ENCODE measurements at regions not wholly inside any gene's neighbourhood (a gene's known extent, or its start where the extent isn't known, plus 50 kb on each side); places are given as distances from the start of the nearest gene placed in this dataset.

GRCh38 chr11:121692236-121692635, 239.5 kb upstream of the SORL1-AS1 start:
- no peak for DNase-seq (ENCODE audit: low spot score)
- TF ChIP-seq, protein P1, sequence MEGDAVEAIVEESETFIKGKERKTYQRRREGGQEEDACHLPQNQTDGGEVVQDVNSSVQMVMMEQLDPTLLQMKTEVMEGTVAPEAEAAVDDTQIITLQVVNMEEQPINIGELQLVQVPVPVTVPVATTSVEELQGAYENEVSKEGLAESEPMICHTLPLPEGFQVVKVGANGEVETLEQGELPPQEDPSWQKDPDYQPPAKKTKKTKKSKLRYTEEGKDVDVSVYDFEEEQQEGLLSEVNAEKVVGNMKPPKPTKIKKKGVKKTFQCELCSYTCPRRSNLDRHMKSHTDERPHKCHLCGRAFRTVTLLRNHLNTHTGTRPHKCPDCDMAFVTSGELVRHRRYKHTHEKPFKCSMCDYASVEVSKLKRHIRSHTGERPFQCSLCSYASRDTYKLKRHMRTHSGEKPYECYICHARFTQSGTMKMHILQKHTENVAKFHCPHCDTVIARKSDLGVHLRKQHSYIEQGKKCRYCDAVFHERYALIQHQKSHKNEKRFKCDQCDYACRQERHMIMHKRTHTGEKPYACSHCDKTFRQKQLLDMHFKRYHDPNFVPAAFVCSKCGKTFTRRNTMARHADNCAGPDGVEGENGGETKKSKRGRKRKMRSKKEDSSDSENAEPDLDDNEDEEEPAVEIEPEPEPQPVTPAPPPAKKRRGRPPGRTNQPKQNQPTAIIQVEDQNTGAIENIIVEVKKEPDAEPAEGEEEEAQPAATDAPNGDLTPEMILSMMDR (IDR thresholded peaks at IDR 0.05; ENCODE audit: extremely low read depth, missing control alignments) = no peak

DNA sequence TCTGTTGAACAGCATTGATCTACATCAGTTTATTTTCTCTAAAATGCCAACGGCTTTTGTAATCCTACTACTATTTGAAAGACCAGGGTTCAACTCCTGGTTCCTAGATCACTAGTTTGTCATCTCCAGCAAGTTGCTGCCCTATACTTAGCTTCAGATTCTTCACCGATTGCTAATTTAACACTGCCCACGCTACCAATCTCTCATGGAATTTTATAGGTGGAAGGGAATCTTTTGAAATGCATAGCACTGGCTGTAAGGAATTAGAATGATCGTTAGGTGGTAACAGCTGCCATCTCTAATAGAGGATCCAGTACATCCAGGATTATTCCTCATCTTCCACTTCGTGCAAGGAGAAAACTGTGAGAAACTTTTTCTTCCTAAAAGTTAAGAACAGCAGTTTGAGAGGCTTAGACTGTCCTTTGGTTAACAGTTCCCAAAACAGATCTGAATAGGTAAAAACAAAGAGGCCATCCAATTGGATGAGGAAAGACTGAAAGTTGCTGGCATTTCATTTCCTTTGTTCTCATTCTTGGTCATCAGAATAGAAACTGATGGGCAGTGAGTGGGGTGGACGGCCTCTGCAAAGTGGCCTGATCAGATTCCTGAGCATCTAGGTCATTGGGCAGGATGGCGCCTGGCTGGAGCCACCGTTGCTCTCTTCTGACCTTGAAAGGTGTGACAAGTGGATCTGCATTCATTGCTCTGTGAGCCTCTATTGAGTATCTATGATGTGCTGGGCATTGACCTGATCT, 236.3 kb upstream of the SORL1-AS1 start:
- no peak for DNase-seq (ENCODE audit: low spot score)
- TF ChIP-seq, protein P1 (IDR thresholded peaks at IDR 0.05; ENCODE audit: extremely low read depth, missing control alignments) = no peak

DNA sequence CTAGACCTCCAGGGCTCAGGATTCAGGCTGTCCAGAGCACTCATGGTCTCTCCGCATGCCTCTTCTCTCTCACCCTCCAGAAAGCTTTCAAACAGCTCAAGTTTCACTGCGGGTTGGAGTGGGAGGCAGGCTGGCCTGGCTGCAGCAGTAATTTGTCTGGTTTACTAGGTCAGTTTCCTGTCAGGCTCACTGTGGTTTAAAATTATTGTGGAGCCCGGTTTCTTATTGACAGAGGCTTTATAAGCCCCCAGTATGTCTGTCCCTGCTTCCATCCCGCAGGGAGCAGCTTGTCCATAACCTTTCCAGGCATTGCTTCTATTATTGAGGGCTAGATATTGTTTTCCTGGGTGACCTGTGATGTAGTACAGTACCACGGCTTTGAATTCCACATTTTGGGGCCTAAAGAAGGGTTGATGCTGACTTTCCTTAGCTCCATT, 235.3 kb upstream of the SORL1-AS1 start:
- DNase-seq (ENCODE audit: low spot score) = no peak
- TF ChIP-seq, protein P1 (IDR thresholded peaks at IDR 0.05; ENCODE audit: extremely low read depth, missing control alignments) = no peak

- no peak for DNase-seq (ENCODE audit: low spot score)
Observed at GRCh38 chr11:121683791-121684190, 231.0 kb upstream of the SORL1-AS1 start.

More at GRCh38 chr11:121683791-121684190, 231.0 kb upstream of the SORL1-AS1 start:
- TF ChIP-seq, protein P1 (IDR thresholded peaks at IDR 0.05; ENCODE audit: extremely low read depth, missing control alignments) = no peak

Measured in GM20000 (cell line).